HCEC 1CT (cell line): ENCODE measurements at regions not wholly inside any gene's neighbourhood (a gene's known extent, or its start where the extent isn't known, plus 50 kb on each side); places are given as distances from the start of the nearest gene placed in this dataset.

Experiments used
- DNase-seq: peaks from one replicate; pipeline ENCODE4 v3.0.0-alpha.2; 2017

DNA sequence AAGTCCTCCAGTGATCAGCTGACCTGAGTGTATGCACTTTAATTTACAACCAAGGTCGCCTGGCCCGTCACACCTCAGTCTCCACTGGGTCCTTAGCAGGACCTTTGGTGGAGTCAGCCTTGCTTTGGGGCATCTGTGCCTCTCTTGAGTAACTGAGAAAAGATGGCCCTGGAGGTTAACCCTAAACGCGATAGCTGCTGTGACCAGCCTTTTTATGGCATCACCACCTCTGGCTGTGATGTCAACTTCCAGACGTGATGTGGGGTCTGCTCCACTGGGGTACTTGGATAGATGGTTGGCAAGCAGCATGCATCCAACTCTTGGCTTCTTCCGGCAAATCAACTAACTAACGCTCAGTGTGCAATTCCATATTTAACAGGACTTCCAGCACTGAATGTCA lies 122.8 kb upstream of the RTL1 start:
- DNase-seq = no peak

DNA sequence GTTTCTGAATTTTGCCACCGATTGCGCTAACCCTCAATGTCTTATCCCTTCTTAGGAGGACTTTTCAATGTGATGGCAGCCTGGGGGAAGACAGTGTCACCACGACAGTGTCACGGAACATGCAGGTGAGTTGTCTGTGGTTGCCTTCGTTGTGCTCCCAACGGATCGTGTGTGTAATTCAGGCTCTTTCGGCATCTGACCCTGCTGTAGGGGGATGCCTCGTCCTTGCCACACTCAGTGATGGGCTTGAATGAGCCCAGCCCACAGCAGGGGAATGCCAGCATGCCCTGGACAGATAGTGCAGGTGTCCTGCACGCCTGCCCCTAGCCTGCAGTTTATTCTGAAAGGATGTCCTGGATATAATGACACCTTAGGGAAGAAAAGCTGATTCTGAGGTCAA lies 123.8 kb upstream of the RTL1 start:
- no peak for DNase-seq

GRCh38 chr14:101027966-101028365 lies 124.4 kb upstream of the RTL1 start:
- DNase-seq = no peak

- DNase-seq = no peak
These were observed 125.6 kb upstream of the RTL1 start for GRCh38 chr14:101028971-101029667.

- DNase-seq = no peak
These were observed 126.3 kb upstream of the RTL1 start for GRCh38 chr14:101029668-101030290.

DNA sequence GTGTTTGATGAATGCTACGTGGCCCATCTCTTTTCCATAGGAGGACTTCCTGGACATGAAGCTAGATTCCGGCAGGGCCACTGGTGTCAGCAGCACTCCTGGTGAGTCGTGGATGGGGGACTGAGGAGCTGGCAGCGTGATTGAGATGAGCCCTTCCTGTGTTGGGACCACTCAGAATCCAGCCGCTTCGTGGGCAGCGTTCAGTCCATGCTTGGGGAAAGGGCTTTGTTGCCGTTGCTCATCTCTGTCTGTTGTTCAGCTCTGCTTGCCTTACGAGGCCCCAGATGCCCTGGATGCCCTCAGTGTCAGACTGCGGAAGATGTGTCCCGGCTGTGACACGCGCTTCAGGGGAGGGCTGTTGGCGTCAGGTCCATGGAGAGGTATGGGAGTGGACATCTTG lies 127.1 kb upstream of the RTL1 start:
- no peak for DNase-seq

GRCh38 chr14:101031186-101031585 lies 127.7 kb upstream of the RTL1 start:
- DNase-seq = no peak

- no peak for DNase-seq
These were observed 128.2 kb upstream of the RTL1 start for GRCh38 chr14:101031721-101032120.

GRCh38 chr14:101032433-101032832 lies 128.9 kb upstream of the RTL1 start:
- no peak for DNase-seq

DNA sequence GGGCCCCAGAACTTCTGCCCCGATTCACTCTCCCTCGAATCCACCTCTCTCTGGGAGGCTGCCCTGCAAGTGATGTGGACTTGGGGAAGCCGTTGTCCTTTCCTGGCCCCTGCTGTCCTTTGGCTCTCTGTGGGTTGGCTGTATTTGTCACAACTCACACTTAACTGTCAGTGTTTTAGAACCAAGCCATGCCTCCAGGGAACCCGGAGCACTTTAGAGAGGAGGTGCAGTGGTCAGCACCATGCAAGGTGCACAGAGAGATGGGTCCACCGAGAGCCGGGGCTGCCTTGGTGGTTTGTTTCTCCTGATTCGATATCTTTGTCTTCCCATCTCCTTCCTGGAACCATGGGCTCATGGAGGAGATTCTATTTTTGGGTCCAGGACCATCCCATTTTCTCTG lies 129.5 kb upstream of the RTL1 start:
- DNase-seq = no peak

DNA sequence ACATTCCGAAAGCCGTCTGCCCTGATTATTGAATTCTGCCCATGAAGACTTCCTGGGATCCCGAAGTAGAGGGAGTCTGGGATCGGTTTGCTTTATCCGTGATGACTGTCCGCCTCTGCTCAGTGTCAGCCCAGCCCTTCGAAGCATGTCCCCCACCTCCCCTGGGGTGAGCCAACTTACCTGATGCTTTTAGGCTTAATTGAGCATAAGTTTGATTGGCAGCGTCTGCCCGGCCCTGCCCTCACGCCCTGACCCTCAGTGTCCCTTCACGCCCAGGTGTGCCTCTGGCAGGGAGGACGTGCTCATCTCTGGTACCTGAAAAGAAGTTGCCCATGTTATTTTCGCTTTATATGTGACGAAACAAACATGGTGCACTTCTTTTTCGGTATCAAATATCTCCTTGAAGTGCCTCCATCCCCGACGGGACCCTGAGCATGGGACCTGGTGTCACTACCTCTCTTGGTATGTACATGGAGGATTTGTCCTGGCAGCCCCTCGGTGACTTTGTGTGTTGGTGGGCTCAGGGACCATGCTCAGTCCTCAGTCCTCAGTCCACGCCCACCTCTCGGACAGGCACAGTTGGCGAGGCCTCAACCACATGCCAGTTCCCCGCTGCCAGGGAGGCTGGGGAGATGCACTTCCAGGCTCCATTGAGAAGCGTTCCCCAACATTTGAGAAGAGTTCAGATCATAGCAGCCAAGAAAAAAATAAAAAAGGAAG lies 130.1 kb upstream of the RTL1 start:
- DNase-seq = no peak

DNA sequence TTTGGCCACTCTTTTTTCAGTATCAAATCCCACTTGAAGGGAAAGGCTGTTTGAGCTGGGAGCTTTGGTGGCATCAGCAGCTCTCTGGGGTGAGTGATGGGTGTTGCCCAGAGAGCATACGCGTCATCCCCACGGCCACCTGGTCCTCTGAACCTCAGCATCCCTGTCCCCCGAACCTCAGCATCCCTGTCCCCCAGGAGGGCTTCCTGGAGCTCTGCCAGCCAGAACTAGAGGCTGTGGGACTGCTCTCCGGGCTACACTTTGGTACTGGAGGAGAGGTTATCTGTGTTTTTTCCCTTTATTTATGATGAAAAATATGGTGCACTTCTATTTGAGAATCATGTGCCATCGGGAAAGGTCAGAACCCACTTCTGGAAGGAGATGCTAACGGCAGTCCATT lies 131.5 kb upstream of the RTL1 start:
- DNase-seq = no peak

- DNase-seq = no peak
These were observed 132.1 kb upstream of the RTL1 start for GRCh38 chr14:101035466-101036225.

DNA sequence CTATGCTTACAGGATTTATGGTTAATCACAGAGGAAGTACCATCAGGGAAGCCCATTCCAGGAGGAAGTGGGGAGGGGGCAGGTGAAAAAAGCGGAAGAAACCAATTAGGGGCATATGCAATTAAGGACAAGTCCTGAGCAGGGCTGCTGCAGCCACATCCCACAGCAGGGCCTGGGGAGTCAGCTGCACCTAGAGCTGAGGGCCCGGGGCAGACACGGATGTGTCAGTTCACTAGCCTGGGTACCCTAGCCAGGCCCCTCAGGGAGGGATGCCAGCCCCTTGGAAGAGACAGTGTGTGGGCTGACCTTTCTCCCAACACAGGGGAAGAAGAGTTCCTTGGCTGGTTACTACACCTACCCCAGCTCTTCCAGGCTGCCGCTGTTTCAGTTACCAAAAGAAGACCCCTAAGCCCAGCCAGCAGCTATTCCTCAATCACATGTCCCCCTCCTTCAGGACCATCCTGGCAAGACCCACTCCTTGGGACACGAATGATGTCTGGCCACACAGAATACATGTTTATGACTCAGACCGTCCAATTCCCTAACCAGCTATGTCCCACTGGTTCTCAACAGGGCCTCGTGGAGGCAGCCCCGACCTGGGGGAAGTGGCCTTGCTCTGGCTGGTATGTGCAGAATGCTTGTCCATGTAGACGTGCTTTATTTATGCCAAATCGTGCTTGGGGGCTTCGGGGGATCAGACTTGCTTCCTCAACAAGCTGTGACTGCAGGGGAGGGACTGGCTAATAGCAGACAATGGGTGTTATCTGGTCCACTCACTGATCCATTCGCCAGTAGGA lies 133.7 kb upstream of the RTL1 start:
- DNase-seq = no peak

- no peak for DNase-seq
These were observed 135.7 kb upstream of the RTL1 start for GRCh38 chr14:101039031-101039754.

- DNase-seq = no peak
These were observed 136.2 kb upstream of the RTL1 start for GRCh38 chr14:101039755-101040138.

DNA sequence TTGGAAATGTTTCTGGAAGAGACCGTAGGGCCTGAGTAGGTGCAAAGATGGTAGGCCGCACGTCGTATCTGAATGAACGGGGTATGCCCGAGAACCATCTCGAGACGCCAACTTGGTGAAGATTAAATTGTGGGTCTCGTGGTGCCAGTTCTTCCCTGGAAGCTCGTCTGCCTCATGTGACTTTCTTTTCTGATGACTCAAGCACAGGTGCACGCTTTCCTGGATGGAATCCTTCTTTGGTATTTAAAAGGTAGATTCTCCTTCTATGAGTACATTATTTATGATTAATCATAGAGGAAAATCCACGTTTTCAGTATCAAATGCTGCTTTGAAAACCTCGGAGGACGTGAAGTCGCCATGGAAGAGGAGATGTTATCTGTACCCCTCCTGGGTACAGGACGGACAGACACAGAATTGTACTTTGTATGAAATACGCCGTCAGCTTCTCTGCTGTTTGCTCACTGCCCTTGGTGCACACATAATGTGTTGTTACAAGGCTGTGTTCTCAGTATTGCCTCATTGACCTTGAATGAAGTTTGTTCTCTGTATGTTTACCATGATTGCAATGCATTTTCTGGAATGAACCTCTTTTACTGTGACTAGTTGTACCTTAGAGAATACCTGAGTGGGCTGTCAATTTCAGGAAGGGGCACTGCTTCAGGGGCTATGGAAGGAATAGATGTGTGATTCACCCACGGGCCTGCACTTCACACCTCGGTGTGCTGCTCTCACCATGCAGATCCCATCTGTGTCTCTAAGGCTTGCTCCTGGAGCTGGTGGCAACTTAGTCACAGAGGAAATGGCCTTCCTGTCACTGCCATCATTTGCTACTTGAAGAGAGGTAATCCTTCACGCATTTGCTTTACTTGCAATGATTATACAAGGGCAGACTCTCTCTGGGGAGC lies 137.3 kb upstream of the RTL1 start:
- no peak for DNase-seq

DNA sequence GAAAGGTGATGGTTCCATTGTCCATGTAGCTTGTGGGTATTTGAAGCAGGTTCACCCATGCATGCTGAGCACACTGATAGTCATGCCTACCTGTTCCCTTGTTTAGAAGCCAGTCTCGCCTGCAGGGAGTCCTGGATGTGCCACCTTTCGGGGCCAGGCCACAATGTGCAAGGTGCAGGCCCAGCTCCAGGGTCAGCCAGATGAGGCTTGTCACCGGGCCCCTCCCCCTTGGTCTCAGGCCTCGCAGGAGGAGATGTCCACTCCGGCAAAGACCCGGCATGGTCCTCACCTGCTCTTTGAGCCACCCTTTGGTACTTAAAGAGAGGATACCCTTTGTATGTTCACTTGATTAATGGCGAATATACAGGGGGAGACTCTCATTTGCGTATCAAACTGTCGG lies 140.4 kb upstream of the RTL1 start:
- no peak for DNase-seq

DNA sequence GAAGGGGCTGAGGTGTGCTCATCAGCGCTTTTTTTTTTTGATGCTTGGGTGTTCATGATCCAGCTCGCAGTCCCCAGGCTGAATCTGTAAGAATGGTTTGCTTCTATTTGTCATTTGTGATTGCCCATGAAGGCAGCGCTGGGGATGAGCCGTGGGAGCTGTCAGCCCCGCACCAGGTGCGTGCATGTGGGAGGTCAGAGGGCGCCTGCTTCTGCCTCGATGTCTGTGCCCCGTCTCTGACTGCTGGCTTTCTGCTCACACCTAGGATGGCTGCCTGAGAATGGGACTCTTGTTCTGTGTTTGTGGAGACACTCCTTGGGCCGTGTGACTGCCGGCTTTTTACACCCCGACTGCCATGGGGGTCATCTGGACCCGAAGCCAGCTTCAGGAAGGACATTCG lies 141.2 kb upstream of the RTL1 start:
- DNase-seq = no peak

DNA sequence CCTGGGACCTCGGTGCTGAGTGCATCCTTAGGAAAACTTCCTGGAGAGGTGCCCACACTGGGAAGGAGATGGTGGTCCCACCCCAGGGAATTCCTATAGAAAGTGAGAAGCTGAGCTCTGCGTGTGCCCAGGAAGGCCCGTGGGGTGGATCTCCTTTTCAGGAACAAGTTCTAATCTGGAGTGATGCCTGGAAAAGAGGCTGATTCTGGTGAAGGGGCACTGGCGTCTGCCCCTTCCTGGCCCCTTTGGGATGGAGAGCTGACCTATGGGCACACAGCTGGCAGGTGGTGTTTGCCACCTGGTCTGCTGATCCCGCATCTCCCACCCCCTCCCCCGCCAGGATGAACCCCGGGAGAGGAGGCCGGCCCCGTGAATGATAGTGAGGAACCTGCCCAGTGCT lies 142.0 kb upstream of the RTL1 start:
- DNase-seq = no peak

GRCh38 chr14:101046071-101046470 lies 142.5 kb upstream of the RTL1 start:
- DNase-seq = no peak
